ENCODE measurements at regions not wholly inside any gene's neighbourhood (a gene's known extent, or its start where the extent isn't known, plus 50 kb on each side); places are given as distances from the start of the nearest gene placed in this dataset.
"Not testable (repeated sequence)": the region's sequence is repeated elsewhere in the genome, so short reads cannot be mapped to it uniquely, and the experiment has no call there.

GRCh38 chr12:86572455-86572854 lies 316.3 kb upstream of the MGAT4C start (continued):
- TF ChIP-seq, protein P1, sequence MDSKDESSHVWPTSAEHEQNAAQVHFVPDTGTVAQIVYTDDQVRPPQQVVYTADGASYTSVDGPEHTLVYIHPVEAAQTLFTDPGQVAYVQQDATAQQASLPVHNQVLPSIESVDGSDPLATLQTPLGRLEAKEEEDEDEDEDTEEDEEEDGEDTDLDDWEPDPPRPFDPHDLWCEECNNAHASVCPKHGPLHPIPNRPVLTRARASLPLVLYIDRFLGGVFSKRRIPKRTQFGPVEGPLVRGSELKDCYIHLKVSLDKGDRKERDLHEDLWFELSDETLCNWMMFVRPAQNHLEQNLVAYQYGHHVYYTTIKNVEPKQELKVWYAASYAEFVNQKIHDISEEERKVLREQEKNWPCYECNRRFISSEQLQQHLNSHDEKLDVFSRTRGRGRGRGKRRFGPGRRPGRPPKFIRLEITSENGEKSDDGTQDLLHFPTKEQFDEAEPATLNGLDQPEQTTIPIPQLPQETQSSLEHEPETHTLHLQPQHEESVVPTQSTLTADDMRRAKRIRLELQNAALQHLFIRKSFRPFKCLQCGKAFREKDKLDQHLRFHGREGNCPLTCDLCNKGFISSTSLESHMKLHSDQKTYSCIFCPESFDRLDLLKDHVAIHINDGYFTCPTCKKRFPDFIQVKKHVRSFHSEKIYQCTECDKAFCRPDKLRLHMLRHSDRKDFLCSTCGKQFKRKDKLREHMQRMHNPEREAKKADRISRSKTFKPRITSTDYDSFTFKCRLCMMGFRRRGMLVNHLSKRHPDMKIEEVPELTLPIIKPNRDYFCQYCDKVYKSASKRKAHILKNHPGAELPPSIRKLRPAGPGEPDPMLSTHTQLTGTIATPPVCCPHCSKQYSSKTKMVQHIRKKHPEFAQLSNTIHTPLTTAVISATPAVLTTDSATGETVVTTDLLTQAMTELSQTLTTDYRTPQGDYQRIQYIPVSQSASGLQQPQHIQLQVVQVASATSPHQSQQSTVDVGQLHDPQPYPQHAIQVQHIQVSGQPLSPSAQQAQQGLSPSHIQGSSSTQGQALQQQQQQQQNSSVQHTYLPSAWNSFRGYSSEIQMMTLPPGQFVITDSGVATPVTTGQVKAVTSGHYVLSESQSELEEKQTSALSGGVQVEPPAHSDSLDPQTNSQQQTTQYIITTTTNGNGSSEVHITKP (tag by site-specific recombination; IDR thresholded peaks at IDR 0.05), result no peak
- no peak for TF ChIP-seq ZNF529 (tag by site-specific recombination; IDR thresholded peaks at IDR 0.05; ENCODE audit: insufficient replicate concordance)

- no peaks in the 10 kb centered on the region for H3K36me3 ChIP-seq (ENCODE audit: control insufficient read depth in 2 of 2, insufficient read depth in 1 of 2, low read length in 2 of 2)
- POLR2A ChIA-PET, result no interaction called here
- no peak overlapping the region for H3K27ac ChIP-seq (ENCODE audit: extremely low read depth, low read depth, low read length)
Observed at GRCh38 chr12:86565038-86565437, 308.8 kb upstream of the MGAT4C start.

DNA sequence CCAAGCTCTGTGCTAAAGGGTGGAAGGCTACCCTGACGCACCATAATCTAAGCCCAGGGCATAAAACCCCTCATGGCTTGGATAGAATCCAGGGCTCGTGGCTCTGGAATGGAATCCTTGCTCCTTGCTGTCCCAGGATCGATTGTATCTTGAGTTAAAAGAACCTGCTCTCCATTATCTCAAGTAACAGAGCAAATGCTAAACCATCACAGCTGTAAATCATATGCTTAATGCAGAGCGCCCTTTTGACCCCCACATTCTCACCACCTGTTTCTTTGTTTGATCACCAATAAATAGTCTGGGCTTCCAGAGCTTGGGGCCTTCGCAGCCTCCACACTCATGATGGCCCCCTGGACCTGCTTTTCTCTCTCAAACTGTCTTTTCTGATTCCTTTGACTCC lies 299.3 kb upstream of the MGAT4C start:
- H3K36me3 ChIP-seq (ENCODE audit: control insufficient read depth in 2 of 2, insufficient read depth in 1 of 2, low read length in 2 of 2); H3K4me1 ChIP-seq (ENCODE audit: control insufficient read depth, insufficient read depth, low read length); H3K4me3 ChIP-seq (ENCODE audit: low read depth, low read length); H3K9me3 ChIP-seq (ENCODE audit: control insufficient read depth, insufficient read depth, low read depth, low read length); POLR2A ChIA-PET; CTCF ChIA-PET; H3K27ac ChIP-seq (ENCODE audit: extremely low read depth, low read depth, low read length): not testable (repeated sequence)

More at GRCh38 chr12:86565038-86565437, 308.8 kb upstream of the MGAT4C start:
- Histone ChIP-seq H3K9me3 (ENCODE audit: control insufficient read depth, insufficient read depth, low read depth, low read length) (no peaks in the 10 kb centered on the region), H3K4me3 (ENCODE audit: low read depth, low read length) (no peak overlapping the region), H3K4me1 (ENCODE audit: control insufficient read depth, insufficient read depth, low read length) (no peaks in the 10 kb centered on the region)
- TF ChIP-seq ZNF529 (tag by site-specific recombination; IDR thresholded peaks at IDR 0.05; ENCODE audit: insufficient replicate concordance), result no peak
- TF ChIP-seq MZF1 (tag by site-specific recombination; IDR thresholded peaks at IDR 0.05; ENCODE audit: borderline replicate concordance), result no peak
- TF ChIP-seq, protein P2, sequence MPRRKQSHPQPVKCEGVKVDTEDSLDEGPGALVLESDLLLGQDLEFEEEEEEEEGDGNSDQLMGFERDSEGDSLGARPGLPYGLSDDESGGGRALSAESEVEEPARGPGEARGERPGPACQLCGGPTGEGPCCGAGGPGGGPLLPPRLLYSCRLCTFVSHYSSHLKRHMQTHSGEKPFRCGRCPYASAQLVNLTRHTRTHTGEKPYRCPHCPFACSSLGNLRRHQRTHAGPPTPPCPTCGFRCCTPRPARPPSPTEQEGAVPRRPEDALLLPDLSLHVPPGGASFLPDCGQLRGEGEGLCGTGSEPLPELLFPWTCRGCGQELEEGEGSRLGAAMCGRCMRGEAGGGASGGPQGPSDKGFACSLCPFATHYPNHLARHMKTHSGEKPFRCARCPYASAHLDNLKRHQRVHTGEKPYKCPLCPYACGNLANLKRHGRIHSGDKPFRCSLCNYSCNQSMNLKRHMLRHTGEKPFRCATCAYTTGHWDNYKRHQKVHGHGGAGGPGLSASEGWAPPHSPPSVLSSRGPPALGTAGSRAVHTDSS (tag by site-specific recombination; IDR thresholded peaks at IDR 0.05), result no peak
- TF ChIP-seq ZNF311 (tag by site-specific recombination; IDR thresholded peaks at IDR 0.05; ENCODE audit: borderline replicate concordance), result no peak
- TF ChIP-seq ZBTB17 (tag by site-specific recombination; IDR thresholded peaks at IDR 0.05), result no peak
- TF ChIP-seq ZNF366 (tag by site-specific recombination; conservative IDR thresholded peaks at IDR 0.05), result no peak
- TF ChIP-seq KLF9 (tag by site-specific recombination; IDR thresholded peaks at IDR 0.05; ENCODE audit: low read depth), result no peak
- TF ChIP-seq KLF10 (tag by site-specific recombination; IDR thresholded peaks at IDR 0.05), result no peak
- TF ChIP-seq, protein P3, sequence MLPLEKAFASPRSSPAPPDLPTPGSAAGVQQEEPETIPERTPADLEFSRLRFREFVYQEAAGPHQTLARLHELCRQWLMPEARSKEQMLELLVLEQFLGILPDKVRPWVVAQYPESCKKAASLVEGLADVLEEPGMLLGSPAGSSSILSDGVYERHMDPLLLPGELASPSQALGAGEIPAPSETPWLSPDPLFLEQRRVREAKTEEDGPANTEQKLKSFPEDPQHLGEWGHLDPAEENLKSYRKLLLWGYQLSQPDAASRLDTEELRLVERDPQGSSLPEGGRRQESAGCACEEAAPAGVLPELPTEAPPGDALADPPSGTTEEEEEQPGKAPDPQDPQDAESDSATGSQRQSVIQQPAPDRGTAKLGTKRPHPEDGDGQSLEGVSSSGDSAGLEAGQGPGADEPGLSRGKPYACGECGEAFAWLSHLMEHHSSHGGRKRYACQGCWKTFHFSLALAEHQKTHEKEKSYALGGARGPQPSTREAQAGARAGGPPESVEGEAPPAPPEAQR (tag by site-specific recombination; IDR thresholded peaks at IDR 0.05), result no peak
- CTCF ChIA-PET, result no interaction called here

- Histone ChIP-seq H3K36me3 (ENCODE audit: control insufficient read depth in 2 of 2, insufficient read depth in 1 of 2, low read length in 2 of 2) (no peaks in the 10 kb centered on the region), H3K27ac (ENCODE audit: extremely low read depth, low read depth, low read length) (no peak overlapping the region), H3K4me1 (ENCODE audit: control insufficient read depth, insufficient read depth, low read length) (no peaks in the 10 kb centered on the region), H3K9me3 (ENCODE audit: control insufficient read depth, insufficient read depth, low read depth, low read length) (no peaks in the 10 kb centered on the region), H3K4me3 (ENCODE audit: low read depth, low read length) (no peak overlapping the region)
- POLR2A ChIA-PET, result no interaction called here
- CTCF ChIA-PET, result interaction anchor here (0.7 kb wide), 1 partner anchor 842 kb away, joined by 4 read pairs; no protein-coding TSS in a partner anchor
- no peak for TF ChIP-seq ZNF133 (tag by site-specific recombination; IDR thresholded peaks at IDR 0.05)
- TF ChIP-seq ZNF548 (tag by site-specific recombination; IDR thresholded peaks at IDR 0.05), result no peak
- no peak for TF ChIP-seq ZBTB49 (tag by site-specific recombination; IDR thresholded peaks at IDR 0.05; ENCODE audit: low read depth)
- no peak for TF ChIP-seq ZNF560 (tag by site-specific recombination; IDR thresholded peaks at IDR 0.05; ENCODE audit: borderline replicate concordance)
- TF ChIP-seq, protein P4, sequence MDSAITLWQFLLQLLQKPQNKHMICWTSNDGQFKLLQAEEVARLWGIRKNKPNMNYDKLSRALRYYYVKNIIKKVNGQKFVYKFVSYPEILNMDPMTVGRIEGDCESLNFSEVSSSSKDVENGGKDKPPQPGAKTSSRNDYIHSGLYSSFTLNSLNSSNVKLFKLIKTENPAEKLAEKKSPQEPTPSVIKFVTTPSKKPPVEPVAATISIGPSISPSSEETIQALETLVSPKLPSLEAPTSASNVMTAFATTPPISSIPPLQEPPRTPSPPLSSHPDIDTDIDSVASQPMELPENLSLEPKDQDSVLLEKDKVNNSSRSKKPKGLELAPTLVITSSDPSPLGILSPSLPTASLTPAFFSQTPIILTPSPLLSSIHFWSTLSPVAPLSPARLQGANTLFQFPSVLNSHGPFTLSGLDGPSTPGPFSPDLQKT (IDR thresholded peaks at IDR 0.05; ENCODE audit: borderline replicate concordance, low read depth, low read length), result no peak
- TF ChIP-seq KLF17 (tag by site-specific recombination; IDR thresholded peaks at IDR 0.05), result no peak
- TF ChIP-seq ZNF394 (tag by site-specific recombination; IDR thresholded peaks at IDR 0.05; ENCODE audit: borderline replicate concordance), result no peak
- no peak for TF ChIP-seq BCL11A (tag by site-specific recombination; IDR thresholded peaks at IDR 0.05; ENCODE audit: low read depth)
- no peak for TF ChIP-seq ZNF366 (tag by site-specific recombination; conservative IDR thresholded peaks at IDR 0.05)
Observed at GRCh38 chr12:86551146-86551571, 295.0 kb upstream of the MGAT4C start.
